HepG2 (cell line): ENCODE measurements at regions not wholly inside any gene's neighbourhood (a gene's known extent, or its start where the extent isn't known, plus 50 kb on each side); places are given as distances from the start of the nearest gene placed in this dataset.

Source experiments
- ATAC-seq: fragments of 200-7000 bp; cut with Tn5 transposase; 3 replicates; pipeline ENCODE4 v1.9.1; 2020; ENCODE audit warnings: mild to moderate bottlenecking, moderate library complexity
- BruUV-seq: library from RNA; stranded (reverse); fragments of 400-500 nt; replicated peaks from 2 replicates; lab custom pipeline; 2021; lab: Mats Ljungman, UMichigan
- CTCF ChIA-PET: fragments of 300-600 bp; formaldehyde crosslinking; extraction: SDS; loops from one replicate; lab custom pipeline; 2021; ENCODE audit warnings: low total read pairs, inconsistent platforms, low intra/inter-chr PET ratio; lab: Yijun Ruan, JAX
- POLR2A ChIA-PET: fragments of 350-600 bp; sonication (Branson Sonifier 250); formaldehyde crosslinking; loops from one replicate; lab custom pipeline; 2020; ENCODE audit warnings: antibody characterized with exemption, inconsistent platforms; lab: Yijun Ruan, JAX
- DNase-seq: peaks from one replicate; pipeline ENCODE4 v3.0.0-alpha.2; 2015; ENCODE audit warnings: low spot score
- FAIRE-seq: peaks from 3 replicates; lab custom pipeline; 2011; peaks lifted over from hg19 to GRCh38; lab: Jason Lieb, UNC
- H2AFZ ChIP-seq: one replicate; pipeline ENCODE4 v1.6.1; 2011; ENCODE audit warnings: low read length, inconsistent platforms
- H3K27ac ChIP-seq: fragments of 300-600 bp; 3 replicates; pipeline ENCODE4 v1.8.0; 2011; ENCODE audit warnings: mixed run types, mild to moderate bottlenecking, mixed read lengths, low read length, inconsistent platforms; ENCODE audit not compliant: insufficient read depth; ENCODE audit errors: extremely low read length
- H3K27me3 ChIP-seq, 2 experiments: fragments of 200-600 bp in 1 of 2; 2 replicates in 1 of 2; 3 replicates in 1 of 2; pipeline versions ENCODE4 v1.6.0 to v1.8.0; 2011; ENCODE audit warnings: low read length in 2 of 2, mild to moderate bottlenecking in 2 of 2, moderate library complexity in 2 of 2, inconsistent platforms in 1 of 2; ENCODE audit not compliant: insufficient read depth in 2 of 2, control insufficient read depth in 1 of 2
- H3K36me3 ChIP-seq, 2 experiments: fragments of 200-600 bp in 1 of 2; replicated peaks in 1 of 2; 2 replicates in 1 of 2; 3 replicates in 1 of 2; pipeline versions ENCODE4 v1.5.1 to v1.8.0; 2011; ENCODE audit warnings: low read length in 2 of 2, inconsistent platforms in 1 of 2; ENCODE audit not compliant: insufficient read depth in 2 of 2, control insufficient read depth in 1 of 2
- H3K4me1 ChIP-seq: 2 replicates; pipeline ENCODE4 v1.5.1; 2012; ENCODE audit warnings: low read length, inconsistent platforms; ENCODE audit not compliant: insufficient read depth
- H3K4me2 ChIP-seq: 2 replicates; pipeline ENCODE4 v1.6.0; 2011; ENCODE audit warnings: low read depth, low read length, inconsistent platforms
- H3K4me3 ChIP-seq, 3 experiments: fragments of 200-600 bp in 1 of 3; sonication (generic), shearing (Covaris generic) in 1 of 3; replicated peaks in 1 of 3; 2 replicates each; pipeline ENCODE4 v1.5.1; 2011 to 2016; ENCODE audit warnings: low read length in 3 of 3, inconsistent platforms in 2 of 3, low read depth in 2 of 3, mild to moderate bottlenecking in 2 of 3, control low read depth in 1 of 3, mixed read lengths in 1 of 3; ENCODE audit not compliant: insufficient read depth in 1 of 3
- H3K79me2 ChIP-seq: one replicate; pipeline ENCODE4 v1.6.1; 2011; ENCODE audit warnings: low read length, inconsistent platforms; ENCODE audit not compliant: insufficient read depth
- H3K9ac ChIP-seq: 2 replicates; pipeline ENCODE4 v1.6.0; 2011; ENCODE audit warnings: mild to moderate bottlenecking, low read depth, low read length, inconsistent platforms; ENCODE audit not compliant: insufficient read depth
- H3K9me3 ChIP-seq: 2 replicates; pipeline ENCODE4 v1.5.1; 2012; ENCODE audit warnings: mild to moderate bottlenecking, low read length
- H4K20me1 ChIP-seq: 2 replicates; pipeline ENCODE4 v1.6.0; 2011; ENCODE audit warnings: inconsistent platforms, mild to moderate bottlenecking, low read length, moderate library complexity; ENCODE audit not compliant: insufficient read depth
- ATF7-NPFF ChIP-seq: sonication (generic); formaldehyde crosslinking; IDR thresholded peaks from 2 replicates; pipeline ENCODE4 v1.8.1; 2023; ENCODE audit warnings: mild to moderate bottlenecking, low read depth, missing genetic modification reagents, moderate library complexity
- CENPT ChIP-seq: sonication (generic); formaldehyde crosslinking; IDR thresholded peaks from 2 replicates; pipeline ENCODE4 v1.8.0; 2022; ENCODE audit warnings: low read depth, mild to moderate bottlenecking, moderate library complexity, missing genetic modification reagents
- FIP1L1 ChIP-seq: fragments of 200-400 bp; formaldehyde crosslinking; IDR thresholded peaks from 2 replicates; pipeline ENCODE4 v1.6.1; 2018; ENCODE audit warnings: low read depth, mild to moderate bottlenecking, low read length, moderate library complexity, borderline replicate concordance; ENCODE audit not compliant: insufficient read depth
- FOXM1 ChIP-seq: sonication (generic); formaldehyde crosslinking; IDR thresholded peaks from 2 replicates; pipeline ENCODE4 v1.5.0; 2020; ENCODE audit warnings: missing genetic modification reagents
- HDAC2 ChIP-seq: sonication (generic); formaldehyde crosslinking; IDR thresholded peaks from 2 replicates; pipeline ENCODE4 v1.4.0; 2020; ENCODE audit warnings: missing genetic modification reagents
- KDM2A ChIP-seq: sonication (generic); formaldehyde crosslinking; IDR thresholded peaks from 2 replicates; pipeline ENCODE4 v1.4.0; 2020; ENCODE audit warnings: low read depth, missing genetic modification reagents, borderline replicate concordance
- KLF11 ChIP-seq: IDR thresholded peaks from 2 replicates; pipeline ENCODE4 v1.6.1; 2016; ENCODE audit warnings: missing compliant biosample characterization
- MIER2 ChIP-seq: IDR thresholded peaks from 2 replicates; pipeline ENCODE4 v1.6.1; 2016; ENCODE audit warnings: missing biosample characterization, missing genetic modification reagents
- MLLT10 ChIP-seq: sonication (generic); formaldehyde crosslinking; IDR thresholded peaks from 2 replicates; pipeline ENCODE4 v1.4.0; 2020; ENCODE audit warnings: missing genetic modification reagents
- NCOA1 ChIP-seq: sonication (generic); formaldehyde crosslinking; IDR thresholded peaks from 2 replicates; pipeline ENCODE4 v1.9.0; 2021; ENCODE audit warnings: missing genetic modification reagents
- NONO ChIP-seq, 2 experiments: fragments of 450-650 bp in 1 of 2; sonication (generic) in 1 of 2; formaldehyde crosslinking in 1 of 2; IDR thresholded peaks in 1 of 2; conservative IDR thresholded peaks in 1 of 2; 2 replicates each; pipeline versions ENCODE4 v1.6.1 to v1.8.0; 2017 to 2022; ENCODE audit warnings: mild to moderate bottlenecking in 1 of 2, missing genetic modification reagents in 1 of 2, moderate library complexity in 1 of 2
- SAFB2 ChIP-seq: sonication (generic); formaldehyde crosslinking; IDR thresholded peaks from 2 replicates; pipeline ENCODE4 v1.5.1; 2020; ENCODE audit warnings: missing genetic modification reagents, low read depth, mild to moderate bottlenecking, borderline replicate concordance
- SMAD3 ChIP-seq: sonication (generic); formaldehyde crosslinking; IDR thresholded peaks from 2 replicates; pipeline ENCODE4 v1.4.0; 2020; ENCODE audit warnings: missing genetic modification reagents
- ZNF143 ChIP-seq: sonication (generic); formaldehyde crosslinking; IDR thresholded peaks from 2 replicates; pipeline ENCODE4 v1.4.0; 2020; ENCODE audit warnings: missing genetic modification reagents
- ZNF205 ChIP-seq: IDR thresholded peaks from 2 replicates; pipeline ENCODE4 v1.6.1; 2018; ENCODE audit warnings: missing biosample characterization, missing genetic modification reagents
- ZNF24 ChIP-seq: fragments of 450-650 bp; IDR thresholded peaks from 2 replicates; pipeline ENCODE4 v1.6.1; 2017; ENCODE audit warnings: antibody characterized with exemption, mild to moderate bottlenecking
- ZNF558 ChIP-seq: sonication (generic); formaldehyde crosslinking; IDR thresholded peaks from 2 replicates; pipeline ENCODE4 v1.9.0; 2022; ENCODE audit warnings: mild to moderate bottlenecking, missing genetic modification reagents, borderline replicate concordance
- WGBS: methylation state at CpG from one replicate; pipeline ENCODE4 v1.1.6; 2017; ENCODE audit warnings: low lambda C conversion rate; 5-methylcytosine and 5-hydroxymethylcytosine counted together
- in situ Hi-C: cut with HindIII; loops from 2 replicates; pipeline ENCODE4 v1.10.0; 2017; ENCODE audit warnings: low pct_unique_long_range_greater_than_20kb; ENCODE audit not compliant: extremely low pct_ligation_motif_present
- intact Hi-C: fragments of 100-400 bp; cut with micrococcal nuclease; formaldehyde crosslinking; loops from one replicate; pipeline ENCODE4 v1.10.0; 2022; ENCODE audit not compliant: unreplicated experiment

DNA sequence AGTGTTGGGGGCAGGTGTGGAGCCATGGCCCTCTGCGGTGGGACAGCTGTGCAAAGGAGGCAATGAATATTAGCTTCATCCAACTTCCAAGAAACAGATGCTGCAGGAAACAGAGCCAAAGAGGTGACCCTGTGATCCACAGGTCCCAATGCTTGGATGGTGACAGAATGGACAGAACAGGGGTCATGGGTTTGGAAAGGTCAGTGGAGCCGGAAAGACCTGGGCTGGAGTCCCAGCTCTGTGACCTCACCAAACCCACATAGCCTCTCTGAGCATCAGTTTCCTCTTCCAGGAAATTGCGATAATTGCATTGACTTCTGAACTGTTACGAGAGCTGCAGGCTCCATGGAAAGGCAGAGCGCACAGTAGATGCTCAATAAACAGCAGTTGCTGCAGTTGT, 110.2 kb upstream of the GSC start:
- no peak overlapping the region for H3K27ac ChIP-seq
- H3K27me3 ChIP-seq: peaks cover 2 to 41% of the 10 kb centered on the region in 2 experiments; a peak in 4 of 5 replicates
- H3K9ac ChIP-seq: no peak overlapping the region
- H4K20me1 ChIP-seq: no peaks in the 10 kb centered on the region
- DNase-seq: no peak
- in situ Hi-C loops (no loop called here), intact Hi-C loops (no loop called here)
- no peak overlapping the region for H3K4me3 ChIP-seq
- no peak for ATAC-seq
- no peaks in the 10 kb centered on the region for H3K9me3 ChIP-seq
- no peaks in the 10 kb centered on the region for H3K4me1 ChIP-seq
- H3K36me3 ChIP-seq: no peaks in the 10 kb centered on the region
- 47% methylated on average over 5 of the region's 5 CpGs for WGBS
- BruUV-seq: no TSS peak
- TF ChIP-seq SMAD3 (CRISPR knock-in tag) (no peak), SAFB2 (CRISPR knock-in tag) (no peak), ZNF558 (CRISPR knock-in tag) (no peak), ZNF24 (no peak), MIER2 (CRISPR knock-in tag) (no peak), HDAC2 (CRISPR knock-in tag) (no peak), KDM2A (CRISPR knock-in tag) (no peak), CENPT (CRISPR knock-in tag) (no peak), NCOA1 (CRISPR knock-in tag) (no peak), ATF7-NPFF (CRISPR knock-in tag) (no peak), ZNF205 (no peak), FOXM1 (CRISPR knock-in tag) (no peak), FIP1L1 (no peak), MLLT10 (CRISPR knock-in tag) (no peak), NONO (IDR thresholded peaks at IDR 0.05) (no peak), NONO (CRISPR knock-in tag; conservative IDR thresholded peaks at IDR 0.05) (no peak), KLF11 (CRISPR knock-in tag) (no peak), ZNF143 (CRISPR knock-in tag) (no peak)
- FAIRE-seq: no peak
- ChIA-PET POLR2A (no interaction called here), CTCF (no interaction called here)
- no peak overlapping the region for H2AFZ ChIP-seq
- H3K79me2 ChIP-seq: no peaks in the 10 kb centered on the region
- H3K4me2 ChIP-seq: no peak overlapping the region
